Colon (tissue), 2 donors: ENCODE measurements at regions not wholly inside any gene's neighbourhood (a gene's known extent, or its start where the extent isn't known, plus 50 kb on each side); places are given as distances from the start of the nearest gene placed in this dataset.

Source experiments
- FAIRE-seq: peaks from 2 replicates; lab custom pipeline; 2012; peaks lifted over from hg19 to GRCh38; lab: Jason Lieb, UNC
- donor health status: control.
- donor health status: control.

DNA sequence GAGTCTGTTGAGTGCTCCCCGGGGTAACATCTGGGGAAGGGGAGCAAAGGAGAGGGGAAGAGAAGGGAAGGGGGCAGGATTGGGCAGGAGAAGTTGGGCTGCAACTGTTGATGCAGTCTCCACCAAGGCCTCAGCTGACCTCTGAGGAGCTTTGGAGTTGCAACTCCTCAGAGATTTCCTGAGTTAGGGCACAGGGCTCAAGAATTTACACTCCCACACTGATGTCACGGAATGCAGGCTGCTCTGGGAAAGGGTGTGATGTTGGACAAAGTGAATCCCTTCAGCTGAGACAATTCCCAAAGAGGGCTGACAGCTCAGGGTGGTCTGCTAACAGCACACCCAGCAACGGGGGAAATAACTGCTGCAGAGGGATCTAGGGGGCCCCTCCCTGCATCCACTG is 295.6 kb downstream of the PCNX1 start:
- no peak for FAIRE-seq

DNA sequence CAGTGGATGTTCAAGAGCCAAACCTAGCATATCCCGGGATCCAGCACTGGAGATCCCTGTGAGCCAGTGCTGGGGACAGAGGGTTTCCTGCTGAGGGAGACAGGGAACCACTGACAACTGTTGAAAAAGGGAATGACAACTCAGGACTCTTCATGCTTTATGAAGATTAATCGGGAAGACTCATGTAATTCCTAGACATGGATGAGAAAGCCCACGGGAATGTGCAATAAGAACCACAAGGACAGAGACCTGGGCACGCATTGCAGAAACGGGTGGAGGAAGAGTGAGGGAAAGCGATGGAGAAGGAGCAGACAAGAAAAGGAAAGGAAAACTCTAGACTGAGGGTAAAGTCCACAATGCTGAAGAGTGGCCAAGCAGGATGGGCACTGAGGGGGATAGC is 296.0 kb downstream of the PCNX1 start:
- no peak for FAIRE-seq

DNA sequence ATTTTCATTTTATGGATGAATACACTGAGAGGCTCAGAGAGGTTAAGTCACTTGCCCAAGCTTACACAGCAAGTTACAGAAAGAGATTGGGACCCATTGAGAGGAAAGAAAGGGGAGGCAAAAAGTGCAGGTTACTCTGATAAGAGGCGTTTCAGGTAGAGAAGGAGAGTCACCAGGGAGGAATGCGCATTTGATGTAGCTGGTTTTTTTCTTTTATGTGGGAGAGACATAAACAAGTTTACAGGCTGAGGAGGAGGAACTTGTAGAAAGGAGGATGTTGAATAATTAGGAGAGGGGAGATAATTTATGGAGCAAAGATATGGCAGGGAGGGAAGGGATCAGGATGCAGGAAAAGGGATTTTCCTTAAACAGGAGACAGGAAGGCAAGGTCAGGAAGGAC is 297.0 kb downstream of the PCNX1 start:
- no peak for FAIRE-seq

DNA sequence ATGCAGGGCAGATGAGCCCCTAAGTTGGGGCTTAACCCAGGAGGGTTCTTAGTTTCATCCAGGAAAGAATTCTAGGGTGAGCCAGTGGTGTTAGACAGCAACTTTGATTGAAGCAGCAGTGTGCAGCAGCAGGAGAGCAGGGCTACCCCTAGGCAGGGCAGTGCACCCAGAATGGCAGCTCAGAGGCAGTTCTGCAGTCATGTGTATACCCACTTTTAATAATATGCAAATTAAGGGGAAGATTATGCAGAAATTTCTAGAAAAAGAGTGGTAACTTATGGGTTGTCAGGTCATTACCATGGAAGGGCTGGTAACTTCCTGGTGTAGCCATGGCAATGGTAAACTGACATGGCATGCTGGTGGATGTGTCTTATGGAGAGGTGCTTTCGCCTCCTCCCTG is 297.5 kb downstream of the PCNX1 start:
- no peak for FAIRE-seq

DNA sequence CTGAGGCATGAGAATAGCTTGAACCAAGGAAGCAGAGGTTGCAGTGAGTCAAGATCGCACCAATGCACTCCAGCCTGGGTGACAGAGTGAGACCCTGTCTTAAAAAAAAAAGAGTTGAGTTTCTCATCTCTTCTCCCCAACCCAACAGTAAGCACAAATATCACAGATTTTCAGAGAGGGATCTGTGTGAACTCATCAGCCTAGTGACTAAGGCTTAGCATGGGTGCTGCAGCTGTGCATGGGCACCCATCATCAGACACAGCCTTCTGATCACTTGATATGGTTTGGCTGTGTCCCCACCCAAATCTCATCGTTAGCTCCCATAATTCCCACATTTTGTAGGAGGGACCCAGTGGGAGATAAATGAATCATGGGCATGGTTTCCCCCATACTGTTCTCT is 298.9 kb downstream of the PCNX1 start:
- no peak for FAIRE-seq

DNA sequence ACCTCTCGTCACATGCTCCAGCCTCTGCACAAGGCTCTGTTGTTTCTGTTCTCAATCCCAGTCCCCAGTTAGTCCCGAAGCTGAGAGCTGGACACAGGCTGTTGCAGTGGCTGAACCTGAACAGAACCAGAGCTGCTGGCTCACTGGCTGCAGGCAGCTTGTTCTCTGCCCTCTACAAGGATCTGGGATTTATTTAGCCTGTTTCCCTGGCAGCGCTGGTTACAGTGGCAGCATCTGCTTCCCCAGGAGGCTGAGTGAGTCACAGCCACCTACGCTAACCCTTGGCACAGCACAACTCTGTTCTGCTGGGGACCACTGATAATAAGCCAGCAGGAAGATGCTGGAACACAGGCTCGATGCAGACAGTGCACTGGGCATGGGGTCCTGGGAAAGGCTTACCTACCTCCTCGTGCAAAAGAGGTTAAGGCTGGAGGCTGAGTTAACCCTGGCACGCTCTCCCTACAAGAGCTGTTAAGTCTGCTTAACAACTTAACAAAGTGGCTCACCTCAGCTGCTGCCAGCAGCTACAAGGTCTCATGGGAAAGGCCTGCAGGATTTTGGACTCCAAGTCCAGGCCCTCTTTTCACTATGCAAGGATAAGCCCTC is 299.6 kb downstream of the PCNX1 start:
- no peak for FAIRE-seq

DNA sequence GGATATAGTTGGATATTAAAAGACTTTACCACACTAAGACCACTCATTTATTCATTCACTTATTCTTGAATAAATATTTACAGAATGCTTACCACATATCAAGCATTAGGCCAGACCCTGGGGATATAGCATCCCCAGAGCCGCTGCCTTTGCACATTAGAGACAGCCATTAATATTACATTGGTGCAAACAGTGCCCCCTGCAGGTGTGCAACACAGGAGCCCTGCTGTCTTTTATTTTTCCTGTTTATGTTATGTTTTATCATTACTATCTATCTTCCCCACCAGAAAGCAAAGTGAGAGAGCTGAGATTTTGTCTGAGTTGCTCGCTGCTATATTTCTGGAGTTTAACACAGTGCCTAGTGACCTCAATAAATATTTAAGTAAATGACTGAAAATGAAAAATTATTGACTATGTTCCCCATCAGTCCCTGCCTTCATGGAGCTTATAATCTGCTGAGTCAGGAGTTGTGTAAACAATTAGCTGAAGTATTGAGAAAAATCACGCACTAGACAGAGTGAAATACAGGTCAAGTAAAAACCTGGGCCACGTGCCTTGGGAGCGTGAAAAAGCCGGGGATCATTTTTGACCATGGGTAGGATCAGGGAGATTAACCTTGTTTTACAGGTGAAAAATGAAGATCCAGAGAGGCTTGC is 301.6 kb downstream of the PCNX1 start:
- FAIRE-seq: no peak

DNA sequence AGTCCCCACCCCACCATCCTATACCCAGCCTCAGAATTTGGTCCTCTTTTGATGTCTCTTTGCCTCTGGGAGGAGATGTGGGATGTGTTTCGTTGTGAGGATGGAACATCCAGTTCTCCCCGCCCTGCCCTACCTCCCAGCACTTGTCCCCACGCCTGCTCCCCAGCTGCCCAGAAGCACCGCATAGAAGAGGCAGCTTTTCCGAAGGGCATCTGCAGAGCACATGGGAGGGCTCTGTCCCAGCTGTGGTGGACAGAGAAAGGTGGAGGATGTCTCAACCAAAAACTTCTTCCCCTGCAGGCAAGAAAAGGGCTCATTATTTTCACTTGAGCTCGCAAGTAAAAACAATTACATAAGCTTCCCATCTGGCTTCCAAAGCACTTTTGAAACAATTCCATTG is 302.6 kb downstream of the PCNX1 start:
- FAIRE-seq: no peak

DNA sequence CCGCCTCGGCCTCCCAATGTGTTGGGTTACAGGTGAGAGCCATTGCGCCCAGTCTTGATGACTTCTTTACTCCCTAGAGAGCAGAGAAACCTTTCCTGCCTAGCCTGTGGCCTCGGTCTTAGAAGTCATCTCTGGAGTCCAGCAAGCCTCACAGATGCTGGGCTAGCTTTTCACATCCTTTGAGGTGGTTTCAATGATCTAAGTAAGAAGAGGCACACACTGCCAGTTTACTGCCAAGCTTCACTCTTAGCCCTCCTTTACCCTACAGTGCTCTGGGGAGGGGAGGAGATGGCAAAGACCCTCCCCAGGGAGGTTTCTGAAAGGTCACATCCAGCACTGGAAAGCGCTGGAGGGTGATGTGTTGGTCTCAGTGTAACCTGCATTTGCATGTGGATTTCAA is 304.8 kb downstream of the PCNX1 start:
- no peak for FAIRE-seq

DNA sequence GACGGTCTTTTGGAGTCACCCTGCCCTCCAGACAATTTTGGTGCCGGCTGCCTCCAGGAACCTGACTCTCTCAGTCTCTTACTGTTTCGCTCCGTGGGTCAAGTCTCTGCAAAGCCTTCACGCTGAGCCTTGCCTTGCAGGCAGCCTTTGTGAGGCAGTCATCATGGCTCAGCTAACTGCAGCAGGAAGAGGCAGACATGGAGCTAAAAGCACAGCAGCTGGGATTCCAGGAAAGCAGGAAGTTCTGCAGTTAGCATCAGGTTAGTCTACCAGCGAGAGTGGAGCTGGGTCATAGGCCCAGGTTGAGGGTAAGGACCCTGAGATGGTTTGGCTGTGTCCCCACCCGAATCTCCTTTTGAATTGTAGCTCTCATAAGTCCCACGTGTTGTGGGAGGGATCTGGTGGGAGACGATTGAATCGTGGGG is 305.4 kb downstream of the PCNX1 start:
- FAIRE-seq: no peak

DNA sequence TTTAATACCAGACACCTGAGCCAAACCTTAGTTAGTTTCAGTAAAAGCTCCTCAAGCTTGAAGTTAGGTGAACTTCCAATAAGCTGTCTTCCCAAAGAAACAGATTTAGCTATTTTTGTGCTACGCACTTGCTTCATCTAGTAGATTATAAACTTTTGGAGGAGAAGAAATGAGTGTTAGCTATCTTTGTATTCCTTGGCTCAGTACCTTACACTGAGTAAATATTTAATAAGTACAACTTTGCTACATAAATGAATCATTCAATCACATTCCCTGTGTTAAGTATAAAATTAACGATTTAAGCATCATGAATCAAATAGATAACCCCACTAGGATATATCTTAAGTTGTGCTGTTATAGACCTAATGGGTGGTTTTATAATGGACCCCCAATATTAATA is 307.0 kb downstream of the PCNX1 start:
- no peak for FAIRE-seq

DNA sequence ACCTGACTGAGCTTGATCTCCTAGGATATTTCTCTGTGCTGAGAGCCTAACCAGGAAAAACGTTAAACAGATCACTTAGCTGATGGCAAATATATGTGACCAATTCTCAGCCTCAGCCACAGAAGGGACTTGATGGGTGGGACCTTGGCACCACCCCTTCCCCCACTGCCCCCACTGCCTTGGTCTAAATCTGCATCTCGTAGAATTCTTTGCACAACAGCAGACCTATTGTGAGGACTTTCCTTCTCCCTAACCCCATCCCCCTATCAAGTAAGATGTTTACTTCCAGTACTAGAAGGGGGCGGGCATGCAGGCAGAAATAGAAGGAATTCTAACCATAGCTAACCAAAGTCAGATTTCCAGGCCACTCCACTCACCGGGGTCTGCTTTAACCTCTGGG is 313.2 kb downstream of the PCNX1 start:
- FAIRE-seq: no peak

DNA sequence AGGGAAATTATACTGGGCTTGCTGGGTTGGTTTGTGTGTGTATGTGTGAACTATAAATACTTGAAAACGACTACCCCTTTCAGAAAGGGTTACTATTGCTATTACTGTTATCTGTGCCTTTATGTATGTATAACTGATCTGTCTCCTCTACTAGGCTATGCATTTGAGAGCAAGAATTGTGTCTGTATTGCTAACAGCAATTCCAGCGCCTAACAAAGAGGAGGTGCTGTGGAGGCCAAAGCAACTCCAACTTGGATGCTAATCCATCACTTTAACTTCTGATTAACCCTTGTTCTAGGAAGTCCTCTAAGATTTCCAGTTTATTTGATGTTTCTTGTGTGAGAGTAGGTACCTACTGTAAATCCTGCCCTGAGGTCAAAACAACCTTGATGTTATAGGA is 313.9 kb downstream of the PCNX1 start:
- no peak for FAIRE-seq

DNA sequence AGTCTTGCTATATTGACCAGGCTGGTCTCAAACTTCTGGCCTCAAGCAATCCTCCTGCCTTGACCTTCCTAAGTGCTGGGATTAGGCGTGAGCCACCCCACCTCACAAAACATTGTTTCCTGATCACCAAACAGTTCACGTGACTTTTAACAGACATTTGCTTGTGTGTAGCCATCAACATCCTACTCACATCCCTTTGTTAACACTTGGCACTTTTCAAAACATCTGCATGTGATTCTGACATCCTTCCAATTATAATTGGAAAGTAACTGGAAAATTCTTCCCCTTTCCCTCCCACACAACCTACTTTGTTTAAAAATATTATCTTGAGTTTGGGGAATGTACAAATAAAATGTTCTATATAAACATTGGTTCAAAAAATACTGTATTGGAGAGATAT is 317.9 kb downstream of the PCNX1 start:
- FAIRE-seq: no peak

DNA sequence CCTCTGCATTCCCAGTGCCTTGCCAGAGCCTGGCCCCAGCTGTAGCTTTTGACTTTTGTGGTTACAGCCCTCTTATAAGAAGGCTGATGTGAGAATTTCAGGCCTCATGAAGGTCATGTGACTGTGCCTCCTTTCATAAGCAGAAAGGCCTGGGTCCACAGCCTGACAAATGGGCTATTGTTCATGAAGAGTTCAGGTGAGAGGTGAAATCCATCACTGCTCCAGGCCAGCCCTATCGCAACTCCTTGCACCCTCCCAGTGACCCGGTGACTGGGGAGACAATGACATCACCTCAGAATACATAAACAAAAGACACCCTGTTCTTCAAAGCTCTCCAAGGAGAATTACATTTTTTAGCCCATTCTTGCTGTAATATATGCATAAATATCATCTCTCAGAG is 321.5 kb downstream of the PCNX1 start:
- FAIRE-seq: no peak

DNA sequence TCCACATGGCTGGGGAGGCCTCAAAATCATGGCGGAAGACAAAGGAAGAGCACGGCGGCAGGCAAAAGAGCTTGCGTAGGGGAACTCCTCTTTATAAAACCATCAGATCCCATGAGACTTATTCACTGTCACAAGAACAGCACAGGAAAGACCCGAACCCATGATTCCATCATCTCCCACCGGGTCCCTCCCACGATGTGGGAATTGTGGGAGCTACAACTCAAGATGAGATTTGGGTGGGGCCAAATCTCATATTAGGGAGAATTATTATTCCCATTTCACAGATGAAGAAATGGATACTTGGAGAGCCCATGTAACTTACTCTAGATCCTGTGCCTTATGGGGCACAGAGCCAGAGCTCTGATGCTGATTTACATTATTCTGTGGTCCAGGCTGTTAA is 322.6 kb downstream of the PCNX1 start:
- FAIRE-seq: no peak

DNA sequence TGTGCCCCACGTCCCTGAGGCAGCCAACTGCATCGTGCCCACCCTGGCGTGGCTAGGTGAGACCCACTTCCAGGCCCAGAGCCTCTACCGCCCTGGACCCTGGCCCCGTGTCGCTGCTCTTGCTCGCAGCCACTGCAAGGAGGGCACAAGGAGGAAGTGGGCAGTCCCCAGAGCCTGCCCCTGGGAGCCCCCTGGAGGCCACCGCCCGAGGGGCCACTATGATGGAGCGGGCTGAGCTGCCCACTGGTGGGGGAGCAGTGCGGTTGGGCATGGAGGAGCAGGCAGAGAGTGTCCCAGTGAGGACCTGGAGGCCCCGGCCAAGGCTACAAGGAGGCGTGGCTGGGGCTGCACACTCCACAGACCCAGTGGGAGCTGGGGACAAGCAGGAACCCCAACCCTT is 323.6 kb downstream of the PCNX1 start:
- no peak for FAIRE-seq

DNA sequence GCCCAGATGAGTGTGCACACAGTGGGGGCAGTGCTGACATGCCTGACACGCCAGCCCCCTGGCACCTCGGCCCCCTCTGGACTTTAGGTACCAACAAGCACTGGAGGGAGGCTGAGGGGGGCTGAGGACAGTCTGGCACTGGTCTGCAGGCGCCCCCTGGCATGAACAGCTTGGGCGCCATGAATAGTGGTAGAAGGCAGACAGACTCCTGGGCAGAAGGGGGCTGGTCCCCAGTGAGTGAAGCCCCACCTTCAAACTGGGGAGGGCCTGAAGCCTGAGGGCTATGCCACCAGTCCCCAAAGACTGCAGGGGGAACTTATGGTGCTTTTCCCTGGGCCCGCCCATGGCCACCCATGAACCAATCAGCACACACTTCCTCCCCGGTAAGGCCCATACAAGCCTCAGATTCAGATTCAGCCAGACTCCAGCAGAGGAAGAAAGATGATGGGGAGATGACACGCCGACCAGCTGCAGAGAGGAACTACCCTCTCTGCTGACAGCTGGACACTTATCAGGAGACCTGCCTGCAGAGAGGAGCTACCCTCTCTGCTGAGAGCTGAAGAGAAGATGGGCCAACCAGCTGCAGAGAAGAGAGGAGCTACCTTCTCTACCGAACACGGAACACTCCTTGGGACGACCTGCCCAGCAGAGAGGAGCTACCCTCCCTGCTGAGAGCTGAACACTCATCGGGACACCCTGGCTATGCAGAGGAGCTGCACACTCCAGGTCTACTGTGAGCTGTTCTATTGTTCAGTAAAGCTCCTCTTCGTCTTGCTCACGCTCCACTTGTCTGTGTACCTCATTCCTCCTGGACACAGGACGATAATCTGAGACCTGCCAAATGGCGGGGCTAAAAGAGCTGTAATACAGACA is 324.5 kb downstream of the PCNX1 start:
- no peak for FAIRE-seq

DNA sequence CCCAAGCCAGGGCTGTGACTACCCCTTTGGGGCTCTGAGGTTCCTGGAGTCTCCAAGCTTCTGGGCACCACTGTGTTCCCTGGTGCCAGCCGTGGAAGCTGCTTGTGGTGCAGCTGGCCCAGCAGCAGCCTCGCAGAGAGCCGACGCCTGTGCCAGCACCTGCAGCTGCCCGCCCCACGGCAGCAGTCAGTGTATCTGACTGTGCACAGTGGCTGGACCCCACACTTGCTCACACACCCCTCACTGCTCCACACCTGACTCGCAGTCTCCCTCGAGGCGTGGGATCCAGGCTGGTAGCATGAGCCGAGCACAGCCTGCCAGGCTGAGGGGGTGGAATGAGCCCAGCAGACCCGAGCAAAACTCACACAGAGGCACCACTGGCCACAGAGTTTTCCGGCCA is 325.2 kb downstream of the PCNX1 start:
- FAIRE-seq: no peak

DNA sequence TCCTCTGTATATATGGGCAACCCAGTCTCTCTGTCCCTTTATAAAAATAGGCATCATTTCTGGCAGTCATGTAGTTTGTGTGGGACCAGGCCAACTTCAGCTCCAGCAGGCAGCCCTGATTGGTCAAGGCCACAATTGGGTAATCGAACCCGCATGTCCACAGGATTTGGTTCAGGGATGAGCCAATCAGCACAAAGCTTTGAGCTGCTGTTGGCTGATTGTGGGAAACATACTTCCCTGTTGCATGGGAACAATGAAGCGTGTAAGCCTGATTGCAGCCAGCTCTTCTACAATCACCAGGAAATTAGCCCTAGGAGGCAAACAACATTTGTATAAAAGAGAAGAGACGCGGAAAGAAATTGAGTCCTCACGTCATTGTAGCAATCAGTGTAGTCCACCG is 328.6 kb downstream of the PCNX1 start:
- FAIRE-seq: no peak

DNA sequence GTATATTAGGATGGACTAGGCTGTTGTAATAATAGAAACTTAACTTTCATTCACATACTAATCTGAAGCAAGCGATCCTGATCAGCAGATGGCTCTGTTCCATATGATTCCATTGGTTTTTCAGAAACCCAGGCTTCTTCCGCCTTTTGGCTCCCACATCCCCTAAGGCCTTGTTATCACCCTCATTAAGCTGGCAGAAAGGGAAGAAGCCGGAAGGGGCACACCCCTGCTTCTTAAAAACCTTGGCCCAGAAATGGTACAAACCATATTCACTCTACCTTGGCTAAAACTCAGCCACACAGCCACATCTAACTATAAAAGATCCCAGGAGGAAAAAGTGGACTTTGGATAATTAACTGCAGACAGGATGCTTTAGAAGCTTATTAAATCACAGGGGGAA is 329.2 kb downstream of the PCNX1 start:
- no peak for FAIRE-seq

DNA sequence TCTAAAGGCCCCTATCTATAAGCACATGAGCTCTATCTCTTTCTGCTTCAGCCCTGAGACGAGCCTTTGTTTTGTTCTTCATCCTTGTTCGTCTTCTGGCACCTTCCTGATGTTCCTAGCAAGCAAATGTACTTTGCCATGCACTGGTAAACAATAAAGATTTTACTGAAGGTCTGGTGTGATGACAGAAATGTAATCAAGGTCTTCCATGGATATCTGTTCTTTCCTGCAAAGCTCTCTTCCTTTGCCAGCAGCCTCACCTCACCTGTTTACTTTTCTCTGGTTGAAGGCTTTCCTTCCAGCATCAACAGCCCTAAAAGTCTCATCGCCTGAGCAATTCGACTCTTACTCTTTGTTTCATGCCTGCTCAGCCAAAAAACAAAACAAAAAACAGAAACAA is 330.3 kb downstream of the PCNX1 start:
- FAIRE-seq: no peak

DNA sequence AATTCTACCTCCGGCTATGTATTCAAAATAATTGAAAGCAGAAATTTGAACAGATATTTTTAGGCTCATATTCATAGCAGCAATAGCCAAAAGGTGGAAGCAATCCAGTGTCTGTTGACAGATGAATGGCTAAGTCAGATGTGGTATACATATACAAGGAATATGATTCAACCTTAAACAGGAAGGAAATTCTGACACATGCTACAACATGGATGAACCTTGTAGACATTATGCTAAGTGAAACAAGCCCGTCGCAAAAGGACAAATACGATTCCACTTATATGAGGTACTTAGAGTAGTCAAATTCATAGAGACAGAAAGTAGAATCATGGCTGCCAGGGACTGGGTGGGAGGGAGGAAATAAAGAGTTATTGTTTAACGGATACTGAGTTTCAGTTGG is 331.6 kb downstream of the PCNX1 start:
- FAIRE-seq: no peak

DNA sequence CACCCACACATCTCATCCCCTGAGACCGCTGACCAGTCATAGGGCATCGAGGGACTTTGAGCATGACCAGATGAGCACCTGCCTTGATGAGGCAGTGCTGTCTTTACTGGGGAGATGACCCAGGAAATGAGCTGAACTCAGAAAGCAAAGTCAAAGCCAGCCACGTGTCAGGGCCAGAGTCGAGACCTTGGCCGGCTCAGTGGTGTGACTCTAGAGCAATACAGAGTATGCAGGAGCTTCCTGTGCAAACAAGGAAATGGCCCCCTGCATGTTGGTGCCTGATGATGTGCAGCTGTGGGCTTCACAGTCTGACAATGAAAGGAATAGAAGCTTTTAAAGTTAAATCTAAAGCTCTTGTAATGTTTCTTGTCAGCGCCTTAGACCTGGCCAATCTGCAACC is 332.9 kb downstream of the PCNX1 start:
- no peak for FAIRE-seq
